Psoas muscle (tissue), 7 donors: ENCODE measurements at regions not wholly inside any gene's neighbourhood (a gene's known extent, or its start where the extent isn't known, plus 50 kb on each side); places are given as distances from the start of the nearest gene placed in this dataset.

Experiments
- ATAC-seq, 4 donors: fragments of 200-7000 bp; cut with Tn5 transposase; one replicate each; pipeline ENCODE4 v1.9.1; 2020; ENCODE audit warnings: moderate library complexity in 3 of 4, mild to moderate bottlenecking in 2 of 4
- DNase-seq, 2 donors: peaks; one replicate each; pipeline ENCODE4 v3.0.0-alpha.2; 2020
- H3K27ac ChIP-seq: fragments of 200-600 bp; one replicate; pipeline ENCODE4 v1.8.0; 2022
- H3K27me3 ChIP-seq, 3 donors: fragments of 200-600 bp in 1 of 3; one replicate each; pipeline versions ENCODE4 v1.6.1 to v1.8.0; 2013 to 2022; ENCODE audit warnings: low read length in 2 of 3, mild to moderate bottlenecking in 2 of 3, moderate library complexity in 1 of 3; ENCODE audit not compliant: insufficient read depth in 3 of 3
- H3K36me3 ChIP-seq, 2 donors: fragments of 200-600 bp in 1 of 2; one replicate each; pipeline versions ENCODE4 v1.6.1 to v1.8.0; 2013 to 2022; ENCODE audit warnings: low read depth in 1 of 2, mild to moderate bottlenecking in 1 of 2, moderate library complexity in 1 of 2; ENCODE audit not compliant: insufficient read depth in 1 of 2
- H3K4me1 ChIP-seq: fragments of 200-600 bp; one replicate; pipeline ENCODE4 v1.8.0; 2022
- H3K4me3 ChIP-seq: fragments of 200-600 bp; one replicate; pipeline ENCODE4 v1.8.0; 2022; ENCODE audit warnings: mild to moderate bottlenecking
- H3K9me3 ChIP-seq: fragments of 200-600 bp; one replicate; pipeline ENCODE4 v1.8.0; 2022
- CTCF ChIP-seq: fragments of 200-600 bp; IDR thresholded peaks from one replicate; pipeline ENCODE4 v1.8.0; 2022; ENCODE audit warnings: antibody characterized with exemption
- WGBS, 3 donors: extraction: QIAGEN DNeasy Blood & Tissue Kit; methylation state at CpG; one replicate each; pipeline versions ENCODE4 v1.1.6 to v1.1.7; 2013; 5-methylcytosine and 5-hydroxymethylcytosine counted together
- intact Hi-C, 2 donors: fragments of 100-400 bp; cut with DNase I; formaldehyde crosslinking; loops; one replicate each; pipeline versions ENCODE4 v1.11.0 to v1.14.2; 2022
- donor health status: healthy with polysubstance abuse.
- donor health status: DM: no; HTN: no; CAD: no; lungs with moderate emphysema.
- donor health status: Bipolar disorder and iron deficiency.
- donor health status: healthy.
- donor health status: DM: yes; HTN: yes; CAD: no.
- donor health status: DM: no; HTN: no; CAD: no.
- donor health status: DM: yes; HTN: yes; CAD: no.

- Histone ChIP-seq H3K27me3 (peaks cover 0 to 3% (median 3%) of the 10 kb centered on the region in 3 donors), H3K4me3 (no peak overlapping the region), H3K9me3 (no peaks in the 10 kb centered on the region), H3K36me3 (no peaks in the 10 kb centered on the region), H3K27ac (no peak overlapping the region), H3K4me1 (no peaks in the 10 kb centered on the region)
- intact Hi-C loops, result no loop called here
- no peak for DNase-seq
- 52 to 66% (median 59%) methylated on average over 3 of the region's 3 CpGs for WGBS, 3 donors
- TF ChIP-seq CTCF, result no peak
- no peak for ATAC-seq
These were observed 117.5 kb downstream of the ASCL4 start for GRCh38 chr12:107891967-107892366.

GRCh38 chr12:107894589-107894988 lies 120.1 kb downstream of the ASCL4 start:
- DNase-seq (no peak), ATAC-seq (no peak)
- Histone ChIP-seq H3K27me3 (peaks cover 0 to 3% (median 0%) of the 10 kb centered on the region in 3 donors), H3K27ac (no peak overlapping the region), H3K4me1 (no peaks in the 10 kb centered on the region), H3K9me3 (no peaks in the 10 kb centered on the region), H3K4me3 (no peak overlapping the region), H3K36me3 (no peaks in the 10 kb centered on the region)
- intact Hi-C loops, result no loop called here
- no peak for TF ChIP-seq CTCF
- 60 to 68% (median 61%) methylated on average over 3 of the region's 3 CpGs for WGBS, 3 donors

- intact Hi-C loops, result no loop called here
- Histone ChIP-seq H3K9me3 (no peaks in the 10 kb centered on the region), H3K36me3 (no peaks in the 10 kb centered on the region), H3K27ac (no peak overlapping the region), H3K27me3 (peaks cover 0 to 3% (median 0%) of the 10 kb centered on the region in 3 donors), H3K4me3 (no peak overlapping the region), H3K4me1 (no peaks in the 10 kb centered on the region)
- ATAC-seq (no peak), DNase-seq (no peak)
- no peak for TF ChIP-seq CTCF
These were observed 121.5 kb downstream of the ASCL4 start for GRCh38 chr12:107895966-107896365.

GRCh38 chr12:107900588-107900987 lies 126.1 kb downstream of the ASCL4 start:
- ATAC-seq, result no peak
- Histone ChIP-seq H3K27me3 (peaks cover 0 to 29% (median 3%) of the 10 kb centered on the region in 3 donors), H3K36me3 (no peaks in the 10 kb centered on the region), H3K4me1 (no peaks in the 10 kb centered on the region), H3K27ac (no peak overlapping the region), H3K9me3 (no peaks in the 10 kb centered on the region), H3K4me3 (no peak overlapping the region)
- intact Hi-C loops, result no loop called here
- TF ChIP-seq CTCF, result no peak
- DNase-seq, result no peak
- 74 to 83% (median 81%) methylated on average over 2 of the region's 2 CpGs for WGBS, 3 donors

- Histone ChIP-seq H3K27ac (no peak overlapping the region), H3K9me3 (no peaks in the 10 kb centered on the region), H3K4me3 (peak overlapping the region; percentile 45), H3K4me1 (no peaks in the 10 kb centered on the region), H3K36me3 (no peaks in the 10 kb centered on the region), H3K27me3 (peaks cover 3 to 45% (median 3%) of the 10 kb centered on the region in 3 donors)
- intact Hi-C loops, result no loop called here
- TF ChIP-seq CTCF, result no peak
- WGBS, 3 donors, result 1 to 4% (median 2%) methylated on average over 18 to 46 of the region's 46 CpGs
- ATAC-seq (peak in 1 of 4 donors; percentile 40), DNase-seq (peak; percentile 56 to 73)
These were observed 129.0 kb downstream of the ASCL4 start for GRCh38 chr12:107903341-107904061.
